ENCODE measurements at regions not wholly inside any gene's neighbourhood (a gene's known extent, or its start where the extent isn't known, plus 50 kb on each side); places are given as distances from the start of the nearest gene placed in this dataset.

DNA sequence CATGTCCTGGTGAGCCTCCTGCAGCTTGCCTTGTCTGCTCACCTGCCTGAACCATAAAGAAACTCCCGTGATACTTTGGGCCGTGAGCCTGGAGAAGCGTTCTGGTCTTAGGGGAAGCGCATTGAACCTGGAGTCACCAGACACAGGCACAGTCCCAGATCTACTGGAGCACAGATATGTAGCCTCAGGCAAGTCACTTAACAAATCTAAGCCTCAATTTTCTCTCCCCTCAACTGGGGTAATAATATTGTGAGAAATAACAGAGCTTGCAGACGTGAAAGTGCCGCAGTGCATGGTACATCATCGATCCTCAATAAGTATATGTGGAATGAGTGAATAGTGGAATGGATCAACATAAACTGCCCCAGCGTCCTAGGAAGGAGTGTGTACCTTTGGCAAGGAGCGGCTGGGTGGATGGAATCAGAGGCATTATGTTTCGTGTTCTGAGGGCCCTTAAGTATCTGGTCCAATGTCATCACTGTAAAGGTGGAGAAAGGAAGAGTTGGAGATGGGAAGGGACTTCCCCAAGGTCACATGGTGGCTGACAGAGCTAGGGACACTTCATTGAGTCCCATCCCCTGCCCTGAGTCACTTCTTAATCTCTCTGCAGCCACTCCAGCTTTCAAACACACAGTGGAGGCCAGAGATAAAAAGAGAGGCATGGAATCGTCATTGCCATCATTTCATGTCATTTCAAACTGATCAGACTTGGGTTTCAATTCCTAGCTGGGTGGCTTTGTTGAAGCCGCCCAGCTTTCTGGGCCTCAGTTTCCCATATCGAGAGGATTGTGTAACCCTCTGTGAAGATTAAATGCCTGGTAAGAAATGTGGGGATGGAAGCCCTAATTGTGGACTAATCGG is 172.4 kb downstream of the DDX1 start:
- FAIRE-seq (no peak), DNase-seq (ENCODE audit: low spot score) (no peak)

- FAIRE-seq (no peak), DNase-seq (ENCODE audit: low spot score) (no peak)
Measured at GRCh38 chr2:15764683-15765011, 173.0 kb downstream of the DDX1 start.

GRCh38 chr2:15765211-15765610 is 173.5 kb downstream of the DDX1 start:
- no peak for FAIRE-seq
- no peak for DNase-seq (ENCODE audit: low spot score)

- no peak for DNase-seq (ENCODE audit: low spot score)
- no peak for FAIRE-seq
Measured at GRCh38 chr2:15765686-15766302, 174.1 kb downstream of the DDX1 start.

DNA sequence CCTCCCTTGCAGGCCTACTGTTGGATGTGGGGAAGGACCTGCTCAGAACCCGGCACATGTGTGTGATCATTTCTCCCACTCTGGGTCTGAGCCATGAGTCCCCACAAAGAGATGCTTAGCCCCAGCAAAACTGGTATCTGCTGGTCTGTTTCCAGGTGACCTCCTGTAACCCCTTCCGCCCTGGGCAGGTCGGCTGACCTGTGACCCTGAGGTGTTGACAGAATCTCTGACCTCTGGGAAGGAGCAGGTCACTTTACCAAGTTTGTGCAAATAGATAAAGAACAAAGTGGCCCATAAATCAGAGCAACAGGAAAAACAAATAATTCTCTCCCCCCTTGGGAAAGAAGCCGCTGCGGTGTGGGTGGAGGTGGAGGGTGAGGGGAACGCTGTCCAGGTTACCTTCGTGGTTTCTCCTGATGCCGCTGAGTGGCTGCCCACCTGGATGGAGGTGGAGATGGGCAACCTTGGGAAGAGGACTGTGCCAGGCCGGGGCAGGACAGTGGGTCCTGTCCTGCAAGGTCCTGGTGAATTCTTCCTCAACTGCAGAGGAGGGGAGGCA is 174.0 kb upstream of the MYCN start:
- no peak for FAIRE-seq
- no peak for DNase-seq (ENCODE audit: low spot score)

- DNase-seq (ENCODE audit: low spot score) (no peak), FAIRE-seq (no peak)
Measured at GRCh38 chr2:15766911-15767597, 173.3 kb upstream of the MYCN start.

DNA sequence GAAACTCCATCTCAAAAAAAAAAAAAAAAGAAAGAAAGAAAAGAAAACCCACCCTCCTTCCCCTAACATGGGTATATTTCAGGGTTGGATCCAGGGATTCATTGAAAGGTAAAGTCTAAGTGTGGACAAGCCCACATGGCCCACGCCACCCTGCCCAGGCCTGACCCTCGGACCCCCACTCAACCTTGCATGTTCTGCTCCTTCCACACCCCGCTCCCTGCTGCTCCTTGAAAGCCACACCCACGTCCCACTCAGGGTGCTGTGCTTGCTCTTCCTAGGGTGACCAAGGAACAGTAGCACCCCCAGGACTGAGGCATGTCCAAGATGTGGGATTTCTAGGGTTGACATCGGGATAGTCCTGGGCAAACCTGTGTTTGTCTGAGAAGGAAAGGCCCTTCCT is 172.7 kb upstream of the MYCN start:
- no peak for FAIRE-seq

GRCh38 chr2:15768142-15768541 is 172.2 kb upstream of the MYCN start:
- FAIRE-seq (no peak), DNase-seq (ENCODE audit: low spot score) (no peak)

More for the DNA sequence above, 172.7 kb upstream of the MYCN start:
- no peak for DNase-seq (ENCODE audit: low spot score)

- no peak for FAIRE-seq
- DNase-seq (ENCODE audit: low spot score), result no peak
Measured at GRCh38 chr2:15768615-15769014, 171.7 kb upstream of the MYCN start.

GRCh38 chr2:15769235-15769634 is 171.1 kb upstream of the MYCN start:
- FAIRE-seq (no peak), DNase-seq (ENCODE audit: low spot score) (no peak)

DNA sequence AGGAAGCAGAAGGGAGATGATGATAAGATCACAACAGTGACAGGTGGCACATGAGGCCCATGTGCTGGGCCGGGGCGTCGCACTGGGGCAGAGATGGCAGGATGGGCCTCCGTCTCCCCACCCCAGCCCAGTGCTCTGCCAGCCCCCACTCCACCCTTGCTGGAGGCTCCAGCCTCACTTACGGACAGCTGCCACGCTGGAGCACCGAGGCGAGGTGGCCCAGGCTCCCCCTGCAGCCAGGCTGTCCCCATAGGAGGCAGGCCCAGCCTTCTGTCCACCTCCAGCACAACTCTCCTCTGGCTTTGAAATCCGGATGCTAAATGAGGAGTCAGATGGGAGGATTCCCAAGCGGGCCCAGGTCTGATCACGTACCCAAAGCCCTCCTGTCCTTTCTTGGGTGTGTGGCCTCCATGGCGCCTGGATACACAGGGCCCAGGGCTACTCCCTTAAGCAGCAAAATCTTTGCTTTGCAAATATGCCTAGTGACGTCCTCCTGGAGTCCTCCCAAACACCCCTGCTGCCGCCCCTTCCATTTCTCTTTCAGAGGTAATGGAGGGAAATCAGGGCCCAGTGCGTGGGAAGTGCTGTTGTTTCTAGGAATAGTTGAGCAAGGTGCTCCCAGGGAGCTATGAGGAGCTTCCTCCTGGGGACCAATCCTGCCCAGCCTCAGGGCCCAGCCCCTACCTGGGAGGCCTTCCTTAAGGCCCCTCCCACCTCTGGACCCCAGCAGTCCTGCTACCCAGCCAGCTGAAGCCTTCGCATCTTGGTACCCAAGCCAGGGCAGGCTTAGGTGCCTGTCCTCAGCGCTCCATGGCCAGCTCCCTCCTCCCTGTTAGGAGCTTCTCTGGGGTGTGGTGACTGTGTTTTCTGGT is 170.4 kb upstream of the MYCN start:
- DNase-seq (ENCODE audit: low spot score) (no peak), FAIRE-seq (no peak)

GRCh38 chr2:15770606-15771005 is 169.7 kb upstream of the MYCN start:
- FAIRE-seq (no peak), DNase-seq (ENCODE audit: low spot score) (no peak)

DNA sequence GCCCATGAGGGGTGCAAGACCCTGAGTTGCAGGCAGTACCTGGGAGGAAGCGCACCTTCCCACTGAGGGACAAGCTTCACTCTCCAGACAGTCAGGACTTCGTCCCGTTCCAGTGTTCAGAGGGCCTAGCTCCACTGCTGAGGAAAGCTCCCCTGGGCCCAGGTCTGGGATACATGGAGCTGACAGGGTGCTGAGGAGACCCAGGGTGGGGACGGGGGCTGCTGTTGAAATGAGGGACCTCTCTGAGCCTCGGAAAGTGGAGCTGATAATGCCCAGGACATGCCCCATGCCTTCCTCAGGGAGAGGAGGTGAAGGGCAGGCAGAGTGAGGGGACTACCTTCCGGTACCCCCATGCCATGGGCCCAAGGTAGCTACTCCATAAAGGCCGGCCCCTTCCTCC is 169.2 kb upstream of the MYCN start:
- FAIRE-seq (no peak), DNase-seq (ENCODE audit: low spot score) (no peak)

DNA sequence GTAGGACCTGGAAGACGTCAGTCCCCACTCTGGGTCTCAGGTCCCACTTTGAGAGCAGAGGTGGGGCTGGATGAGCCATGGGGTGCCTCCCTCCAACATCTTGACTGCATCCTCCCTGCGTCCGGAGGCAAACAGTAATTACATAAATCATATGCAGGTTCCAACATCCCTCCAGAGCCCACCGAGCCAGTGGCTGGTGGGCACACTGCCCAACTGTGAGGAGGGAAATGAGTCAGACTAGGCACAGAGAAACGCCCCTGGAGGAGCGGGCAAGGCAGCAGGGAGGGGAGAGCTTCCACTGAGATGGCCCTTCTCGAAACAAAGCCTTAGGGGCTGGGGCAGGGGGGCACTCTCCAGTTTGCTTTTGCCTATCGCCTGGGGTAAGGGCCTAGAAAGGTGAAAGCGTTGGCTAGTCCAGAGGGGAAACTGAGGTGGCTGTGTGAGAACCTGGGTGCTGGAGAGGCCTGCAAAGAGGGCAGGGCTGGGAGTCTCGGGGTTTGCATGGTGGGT is 168.2 kb upstream of the MYCN start:
- FAIRE-seq, result no peak

DNA sequence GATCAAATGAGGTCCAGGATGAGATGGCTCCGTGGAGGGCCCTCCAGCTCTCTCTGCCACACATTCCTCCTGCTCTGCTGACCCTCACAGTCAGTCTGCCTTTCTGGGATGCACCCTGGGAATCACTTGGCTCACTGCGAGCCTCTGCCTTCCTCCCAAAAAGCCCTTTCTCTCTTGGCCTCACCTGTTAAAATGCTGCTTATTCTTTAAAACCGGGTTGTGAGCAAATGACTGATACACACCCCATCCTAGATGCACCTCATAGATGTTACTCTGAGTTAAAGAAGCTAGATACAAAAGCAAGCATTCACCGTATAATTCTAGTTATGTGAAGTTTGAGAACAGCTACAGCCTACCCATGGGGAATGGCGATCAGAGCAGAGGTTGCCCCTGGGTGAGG is 167.7 kb upstream of the MYCN start:
- FAIRE-seq (no peak), DNase-seq (ENCODE audit: low spot score) (no peak)

More for the DNA sequence above, 168.2 kb upstream of the MYCN start:
- no peak for DNase-seq (ENCODE audit: low spot score)

GRCh38 chr2:15773204-15773603 is 167.1 kb upstream of the MYCN start:
- no peak for DNase-seq (ENCODE audit: low spot score)
- FAIRE-seq, result no peak

DNA sequence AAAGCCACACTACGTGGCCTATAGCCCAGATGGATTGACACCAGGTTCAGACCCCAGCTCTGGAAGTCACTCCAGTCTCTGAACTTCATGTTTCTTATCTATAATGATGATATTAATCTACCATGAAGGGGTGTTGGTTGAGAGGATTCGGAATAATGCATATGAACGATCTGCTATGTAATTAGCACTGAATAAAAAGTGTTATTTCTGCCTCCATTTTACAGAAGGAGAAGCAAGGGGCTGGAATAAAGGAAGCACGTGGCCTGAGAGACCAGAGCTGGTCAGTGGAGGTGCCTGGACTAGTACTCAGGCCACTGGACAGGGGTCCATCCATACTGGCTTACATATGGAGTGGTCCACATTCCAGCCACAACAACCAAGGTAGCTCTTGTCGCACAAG is 166.5 kb upstream of the MYCN start:
- FAIRE-seq (no peak), DNase-seq (ENCODE audit: low spot score) (no peak)

DNA sequence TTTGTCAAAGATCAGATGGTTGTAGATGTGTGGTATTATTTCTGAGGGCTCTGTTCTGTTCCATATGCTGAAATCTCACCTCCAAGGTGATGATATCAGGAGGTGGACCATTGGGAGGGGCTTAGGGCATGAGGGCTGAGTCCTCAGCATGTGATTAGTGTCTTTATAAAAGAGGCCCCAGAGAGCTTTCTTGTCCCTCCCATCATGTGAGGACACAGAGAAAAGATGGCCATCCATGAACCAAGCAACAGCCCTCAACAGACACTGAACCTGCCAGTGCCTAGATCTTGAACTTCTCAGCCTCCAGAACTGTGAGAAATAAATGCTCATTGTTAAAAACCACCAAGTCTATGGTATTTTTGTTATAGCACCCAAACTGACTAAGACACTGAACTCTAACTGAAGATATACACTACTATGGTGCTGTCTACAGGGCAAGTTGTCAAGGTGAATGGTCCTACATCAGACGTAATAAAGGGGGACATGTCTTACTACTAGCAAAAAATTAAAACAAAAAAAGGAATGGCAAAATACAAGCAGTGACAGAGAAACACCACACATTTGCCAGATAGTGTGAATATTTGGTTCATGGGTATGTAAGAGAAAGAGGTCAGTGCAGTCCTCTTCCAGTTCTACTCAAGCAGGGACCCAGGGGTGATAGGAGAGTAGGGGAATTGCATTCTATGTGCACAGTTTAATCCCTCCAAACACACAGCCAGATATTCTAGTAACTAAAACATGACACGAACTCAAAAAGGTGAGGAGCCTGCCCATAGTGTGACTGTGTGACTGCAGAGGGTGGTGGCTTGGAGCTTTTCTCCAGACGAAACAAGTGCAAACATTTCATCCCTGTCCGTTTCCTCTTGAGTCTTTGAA is 164.4 kb upstream of the MYCN start:
- FAIRE-seq (no peak), DNase-seq (ENCODE audit: low spot score) (no peak)

DNA sequence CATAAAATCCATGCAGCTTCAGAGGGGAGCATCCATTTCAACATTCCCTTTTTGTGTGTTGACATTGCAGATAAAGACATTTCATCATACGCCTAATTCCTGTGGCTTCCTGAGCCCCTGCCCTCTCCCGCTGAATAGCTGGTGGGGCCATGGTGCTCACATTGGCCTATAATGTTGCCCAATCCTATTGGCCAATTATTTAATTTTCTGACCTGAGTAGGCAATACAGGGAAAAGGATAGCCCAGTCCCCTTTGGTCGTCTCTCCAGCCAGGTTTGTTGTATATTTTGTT is 163.8 kb upstream of the MYCN start:
- FAIRE-seq (no peak), DNase-seq (ENCODE audit: low spot score) (no peak)

GRCh38 chr2:15776992-15777702 is 163.2 kb upstream of the MYCN start:
- no peak for FAIRE-seq

More at GRCh38 chr2:15776992-15777702, 163.2 kb upstream of the MYCN start:
- DNase-seq (ENCODE audit: low spot score), result no peak
